H9 (cell line): ENCODE measurements at regions not wholly inside any gene's neighbourhood (a gene's known extent, or its start where the extent isn't known, plus 50 kb on each side); places are given as distances from the start of the nearest gene placed in this dataset.
"Not testable (repeated sequence)": the region's sequence is repeated elsewhere in the genome, so short reads cannot be mapped to it uniquely, and the experiment has no call there.

Experiments used
- DNase-seq: peaks from one replicate; pipeline ENCODE4 v3.0.0-alpha.2; 2017
- H2AFZ ChIP-seq: one replicate; pipeline ENCODE4 v1.6.1; 2013; ENCODE audit warnings: mild to moderate bottlenecking, low read length, control low read depth, moderate library complexity
- H2AK5ac ChIP-seq: 2 replicates; pipeline ENCODE4 v1.6.1; 2013; ENCODE audit warnings: low read length, control low read depth, mixed read lengths; ENCODE audit not compliant: insufficient read length
- H2BK120ac ChIP-seq: one replicate; pipeline ENCODE4 v1.6.1; 2013; ENCODE audit warnings: low read depth, mild to moderate bottlenecking, low read length, control low read depth, inconsistent platforms; ENCODE audit not compliant: poor library complexity, severe bottlenecking
- H2BK12ac ChIP-seq: 2 replicates; pipeline ENCODE4 v1.6.1; 2013; ENCODE audit warnings: low read length, control low read depth, mixed read lengths, low read depth; ENCODE audit not compliant: insufficient read length
- H2BK15ac ChIP-seq: 2 replicates; pipeline ENCODE4 v1.6.1; 2013; ENCODE audit warnings: low read depth, low read length, control low read depth
- H2BK20ac ChIP-seq: one replicate; pipeline ENCODE4 v1.6.1; 2013; ENCODE audit warnings: low read depth, mild to moderate bottlenecking, low read length, control low read depth, inconsistent platforms; ENCODE audit not compliant: poor library complexity, severe bottlenecking
- H2BK5ac ChIP-seq: 2 replicates; pipeline ENCODE4 v1.6.1; 2013; ENCODE audit warnings: low read length, control low read depth, mixed read lengths; ENCODE audit not compliant: insufficient read length
- H3K14ac ChIP-seq: 2 replicates; pipeline ENCODE4 v1.6.1; 2013; ENCODE audit warnings: low read length, control low read depth; ENCODE audit not compliant: insufficient read depth
- H3K18ac ChIP-seq: 2 replicates; pipeline ENCODE4 v1.6.1; 2013; ENCODE audit warnings: low read depth, mild to moderate bottlenecking, mixed read lengths, low read length, control low read depth; ENCODE audit not compliant: insufficient read length
- H3K23ac ChIP-seq: 2 replicates; pipeline ENCODE4 v1.6.1; 2013; ENCODE audit warnings: low read length, control low read depth, mixed read lengths, low read depth; ENCODE audit not compliant: insufficient read length
- H3K23me2 ChIP-seq: 2 replicates; pipeline ENCODE4 v1.6.1; 2013; ENCODE audit warnings: low read depth, mild to moderate bottlenecking, mixed read lengths, low read length, control low read depth; ENCODE audit not compliant: insufficient read length, poor library complexity, severe bottlenecking
- H3K27ac ChIP-seq: 2 replicates; pipeline ENCODE4 v1.5.1; 2013; ENCODE audit warnings: low read length, control low read depth, mixed read lengths, low read depth; ENCODE audit not compliant: insufficient read length
- H3K27me3 ChIP-seq: 2 replicates; pipeline ENCODE4 v1.6.1; 2013; ENCODE audit warnings: low read length, control low read depth, inconsistent platforms; ENCODE audit not compliant: insufficient read depth
- H3K4ac ChIP-seq: 2 replicates; pipeline ENCODE4 v1.6.1; 2013; ENCODE audit warnings: low read depth, mild to moderate bottlenecking, control low read depth, inconsistent platforms, low read length, moderate library complexity
- H3K4me1 ChIP-seq: 2 replicates; pipeline ENCODE4 v1.6.1; 2013; ENCODE audit warnings: low read length, control low read depth, inconsistent platforms; ENCODE audit not compliant: insufficient read depth
- H3K4me2 ChIP-seq: 2 replicates; pipeline ENCODE4 v1.6.1; 2013; ENCODE audit warnings: low read length, control low read depth, mixed read lengths; ENCODE audit not compliant: insufficient read length, insufficient read depth
- H3K56ac ChIP-seq: 2 replicates; pipeline ENCODE4 v1.6.1; 2013; ENCODE audit warnings: low read depth, mild to moderate bottlenecking, mixed read lengths, low read length, control low read depth; ENCODE audit not compliant: insufficient read length
- H3K79me1 ChIP-seq: 2 replicates; pipeline ENCODE4 v1.6.1; 2013; ENCODE audit warnings: low read depth, mild to moderate bottlenecking, moderate library complexity, low read length, control low read depth, inconsistent platforms; ENCODE audit not compliant: insufficient read depth, poor library complexity, severe bottlenecking
- H3K79me2 ChIP-seq: 2 replicates; pipeline ENCODE4 v1.6.1; 2013; ENCODE audit warnings: low read length, control low read depth, inconsistent platforms; ENCODE audit not compliant: insufficient read depth
- H3K9ac ChIP-seq: 2 replicates; pipeline ENCODE4 v1.6.1; 2013; ENCODE audit warnings: low read length, control low read depth, mixed read lengths; ENCODE audit not compliant: insufficient read length; ENCODE audit errors: extremely low read depth
- H3K9me3 ChIP-seq: one replicate; pipeline ENCODE4 v1.6.1; 2013; ENCODE audit warnings: low read depth, low read length, inconsistent platforms; ENCODE audit not compliant: control insufficient read depth
- H3T11ph ChIP-seq: one replicate; pipeline ENCODE4 v1.6.1; 2013; ENCODE audit warnings: mild to moderate bottlenecking, low read length, control low read depth, inconsistent platforms
- H4K20me1 ChIP-seq: one replicate; pipeline ENCODE4 v1.6.1; 2013; ENCODE audit not compliant: control insufficient read depth, insufficient read length, insufficient read depth
- H4K5ac ChIP-seq: 2 replicates; pipeline ENCODE4 v1.6.1; 2013; ENCODE audit warnings: low read depth, mild to moderate bottlenecking, mixed read lengths, low read length, control low read depth; ENCODE audit not compliant: insufficient read length
- H4K8ac ChIP-seq: replicated peaks from 2 replicates; pipeline ENCODE4 v1.6.1; 2013; ENCODE audit warnings: low read length, control low read depth, mixed read lengths, low read depth; ENCODE audit not compliant: insufficient read length
- H4K91ac ChIP-seq: 2 replicates; pipeline ENCODE4 v1.6.1; 2013; ENCODE audit warnings: low read depth, mild to moderate bottlenecking, moderate library complexity, mixed read lengths, low read length, control low read depth; ENCODE audit not compliant: insufficient read length
- H3K27ac Mint-ChIP-seq, 3 experiments: 2 replicates in 2 of 3; 3 replicates in 1 of 3; pipeline ENCODE4 v1.8.0; 2020 to 2021; ENCODE audit warnings: mixed read lengths in 3 of 3, mild to moderate bottlenecking in 1 of 3, moderate library complexity in 1 of 3
- H3K27me3 Mint-ChIP-seq: 2 replicates; pipeline ENCODE4 v1.8.0; 2021; ENCODE audit warnings: low read depth, mild to moderate bottlenecking, moderate library complexity, mixed read lengths
- H3K36me3 Mint-ChIP-seq, 3 experiments: 2 replicates in 2 of 3; 3 replicates in 1 of 3; pipeline ENCODE4 v1.8.0; 2020 to 2021; ENCODE audit warnings: low read depth in 3 of 3, mixed read lengths in 3 of 3; ENCODE audit not compliant: insufficient read depth in 1 of 3
- H3K4me1 Mint-ChIP-seq, 2 experiments: 2 replicates each; pipeline ENCODE4 v1.8.0; 2020; ENCODE audit warnings: mixed read lengths in 2 of 2
- H3K4me3 Mint-ChIP-seq, 2 experiments: 2 replicates in 1 of 2; 3 replicates in 1 of 2; pipeline ENCODE4 v1.8.0; 2020 to 2021; ENCODE audit warnings: mild to moderate bottlenecking in 2 of 2, mixed read lengths in 2 of 2, moderate library complexity in 1 of 2
- H3K9me3 Mint-ChIP-seq, 2 experiments: 2 replicates in 1 of 2; 3 replicates in 1 of 2; pipeline ENCODE4 v1.8.0; 2020; ENCODE audit warnings: mild to moderate bottlenecking in 2 of 2, mixed read lengths in 2 of 2, moderate library complexity in 1 of 2
- CTCF ChIP-seq: fragments of 200-600 bp; sonication (generic); conservative IDR thresholded peaks from 3 replicates; pipeline ENCODE4 v1.8.0; 2021; ENCODE audit warnings: antibody characterized with exemption, mild to moderate bottlenecking
- WGBS: extraction: QIAGEN DNeasy Blood & Tissue Kit; methylation state at CpG from one replicate; pipeline ENCODE4 v1.1.7; 2013; ENCODE audit warnings: missing lambda C conversion rate, low lambda C conversion rate, mixed read lengths; ENCODE audit not compliant: insufficient read length; ENCODE audit errors: extremely low coverage; 5-methylcytosine and 5-hydroxymethylcytosine counted together

DNA sequence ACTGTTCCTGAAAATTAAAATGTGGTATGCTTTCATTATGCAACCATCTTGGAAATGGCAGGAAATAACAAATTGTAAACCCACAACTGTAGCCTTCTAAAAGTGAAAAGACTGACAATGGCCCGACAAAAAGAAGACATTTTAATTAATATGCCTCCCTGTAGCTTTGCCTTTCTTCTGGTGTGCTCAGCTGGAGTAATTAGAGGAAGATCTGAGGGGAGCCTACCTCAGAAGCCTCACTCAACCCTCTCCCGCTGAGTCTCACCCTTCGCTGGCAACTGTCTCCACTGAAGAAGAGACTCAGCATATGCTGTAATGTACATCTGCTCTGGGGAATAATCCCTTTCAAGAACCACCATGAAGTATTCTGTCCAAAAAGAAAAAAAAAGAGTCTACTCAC lies 104.7 kb upstream of the SETMAR start:
- no peak overlapping the region for H4K5ac ChIP-seq
- H2BK120ac ChIP-seq: no peak overlapping the region
- H3K36me3 Mint-ChIP-seq: no peaks in the 10 kb centered on the region
- H3K4ac ChIP-seq: no peak overlapping the region
- H3K79me2 ChIP-seq: no peaks in the 10 kb centered on the region
- no CpG with 5 or more reads among the region's 3 CpGs for WGBS
- H2AK5ac ChIP-seq: no peak overlapping the region
- no peak overlapping the region for H2BK15ac ChIP-seq
- H3K56ac ChIP-seq: no peak overlapping the region
- H2BK5ac ChIP-seq: no peak overlapping the region
- H3K23ac ChIP-seq: no peak overlapping the region
- no peak overlapping the region for H3T11ph ChIP-seq
- no peak overlapping the region for H4K91ac ChIP-seq
- no peak overlapping the region for H2AFZ ChIP-seq
- H3K14ac ChIP-seq: no peak overlapping the region
- H2BK12ac ChIP-seq: no peak overlapping the region
- H4K8ac ChIP-seq: no peak overlapping the region
- no peak for TF ChIP-seq CTCF
- H3K23me2 ChIP-seq: no peaks in the 10 kb centered on the region
- H3K4me1 ChIP-seq: no peaks in the 10 kb centered on the region
- DNase-seq: no peak
- H3K27me3 Mint-ChIP-seq: no peaks in the 10 kb centered on the region
- H3K18ac ChIP-seq: no peak overlapping the region
- no peak overlapping the region for H2BK20ac ChIP-seq
- peaks cover 2% of the 10 kb centered on the region for H3K9me3 ChIP-seq
- H3K9me3 Mint-ChIP-seq: 0 out of 5 replicates have a peak, but pooled peaks cover 0 to under 1% of the 10 kb centered on the region in 2 experiments
- no peak overlapping the region for H3K9ac ChIP-seq
- no peaks in the 10 kb centered on the region for H4K20me1 ChIP-seq
- H3K27ac ChIP-seq: no peak overlapping the region
- H3K4me3 Mint-ChIP-seq: no peak overlapping the region
- no peaks in the 10 kb centered on the region for H3K79me1 ChIP-seq
- no peak overlapping the region for H3K27ac Mint-ChIP-seq
- H3K27me3 ChIP-seq: no peaks in the 10 kb centered on the region
- H3K4me1 Mint-ChIP-seq: peaks cover 7 to 8% of the 10 kb centered on the region in 2 experiments
- H3K4me2 ChIP-seq: no peak overlapping the region

GRCh38 chr3:4204776-4205175 lies 98.4 kb upstream of the SETMAR start:
- H4K5ac ChIP-seq, H3K14ac ChIP-seq, H3K4me1 ChIP-seq, H2AK5ac ChIP-seq, H3K79me1 ChIP-seq, H4K91ac ChIP-seq, H3K36me3 Mint-ChIP-seq, H3K27me3 Mint-ChIP-seq, H2AFZ ChIP-seq, H3K18ac ChIP-seq, H3K9ac ChIP-seq, H3K9me3 Mint-ChIP-seq, H3K79me2 ChIP-seq, H2BK20ac ChIP-seq, H2BK15ac ChIP-seq, H3K56ac ChIP-seq, H3T11ph ChIP-seq, H3K23me2 ChIP-seq, H3K4me1 Mint-ChIP-seq, H3K4me2 ChIP-seq, H3K27ac ChIP-seq, H3K4ac ChIP-seq, DNase-seq, H2BK12ac ChIP-seq, H2BK5ac ChIP-seq, H4K8ac ChIP-seq, H3K4me3 Mint-ChIP-seq, H3K27me3 ChIP-seq, H2BK120ac ChIP-seq, H4K20me1 ChIP-seq, H3K9me3 ChIP-seq, H3K27ac Mint-ChIP-seq, H3K23ac ChIP-seq: not testable (repeated sequence)
